Astrocyte (in vitro differentiated cells and primary cell): ENCODE measurements at regions not wholly inside any gene's neighbourhood (a gene's known extent, or its start where the extent isn't known, plus 50 kb on each side); places are given as distances from the start of the nearest gene placed in this dataset.

ENCODE experiments used
- DNase-seq: peaks from one replicate; pipeline ENCODE4 v3.0.0-alpha.2; 2010; ENCODE audit warnings: low read depth
- FAIRE-seq: peaks from 2 replicates; lab custom pipeline; 2011; peaks lifted over from hg19 to GRCh38; lab: Jason Lieb, UNC
- H2AFZ ChIP-seq: 2 replicates; pipeline ENCODE4 v1.6.0; 2012; ENCODE audit warnings: low read depth, low read length, inconsistent platforms
- H3K27ac ChIP-seq: 2 replicates; pipeline ENCODE4 v1.5.1; 2011; ENCODE audit warnings: low read depth, low read length, inconsistent platforms
- H3K27me3 ChIP-seq: 2 replicates; pipeline ENCODE4 v1.6.0; 2011; ENCODE audit warnings: low read length, inconsistent platforms; ENCODE audit not compliant: insufficient read depth
- H3K36me3 ChIP-seq: 2 replicates; pipeline ENCODE4 v1.5.1; 2011; ENCODE audit warnings: low read length, inconsistent platforms; ENCODE audit not compliant: insufficient read depth
- H3K4me1 ChIP-seq: 2 replicates; pipeline ENCODE4 v1.5.1; 2011; ENCODE audit warnings: low read length, inconsistent platforms; ENCODE audit not compliant: insufficient read depth
- H3K4me2 ChIP-seq: 2 replicates; pipeline ENCODE4 v1.6.0; 2012; ENCODE audit warnings: low read length, inconsistent platforms
- H3K4me3 ChIP-seq: 2 replicates; pipeline ENCODE4 v1.5.1; 2011; ENCODE audit warnings: low read depth, mild to moderate bottlenecking, low read length, inconsistent platforms; ENCODE audit not compliant: insufficient read depth
- H3K79me2 ChIP-seq: 2 replicates; pipeline ENCODE4 v1.6.0; 2012; ENCODE audit warnings: mild to moderate bottlenecking, low read length, inconsistent platforms; ENCODE audit not compliant: insufficient read depth
- H3K9ac ChIP-seq: 2 replicates; pipeline ENCODE4 v1.6.0; 2012; ENCODE audit warnings: mild to moderate bottlenecking, low read length, inconsistent platforms
- H3K9me3 ChIP-seq: 2 replicates; pipeline ENCODE4 v1.5.1; 2012; ENCODE audit warnings: low read depth, mild to moderate bottlenecking, low read length, inconsistent platforms; ENCODE audit not compliant: insufficient read depth
- H4K20me1 ChIP-seq: 2 replicates; pipeline ENCODE4 v1.6.0; 2012; ENCODE audit warnings: low read length, inconsistent platforms; ENCODE audit not compliant: insufficient read depth
- H3K27ac Mint-ChIP-seq: one replicate; pipeline ENCODE4 v1.8.0; 2021; ENCODE audit warnings: mild to moderate bottlenecking, mixed read lengths; ENCODE audit not compliant: unreplicated experiment
- H3K27me3 Mint-ChIP-seq: one replicate; pipeline ENCODE4 v1.8.0; 2021; ENCODE audit warnings: low read depth, mixed read lengths; ENCODE audit not compliant: unreplicated experiment
- H3K36me3 Mint-ChIP-seq: one replicate; pipeline ENCODE4 v1.8.0; 2021; ENCODE audit warnings: low read depth, mixed read lengths; ENCODE audit not compliant: unreplicated experiment
- H3K4me1 Mint-ChIP-seq: one replicate; pipeline ENCODE4 v1.8.0; 2021; ENCODE audit warnings: low read depth, mixed read lengths; ENCODE audit not compliant: unreplicated experiment
- H3K4me3 Mint-ChIP-seq: one replicate; pipeline ENCODE4 v1.8.0; 2021; ENCODE audit warnings: mild to moderate bottlenecking, moderate library complexity, mixed read lengths; ENCODE audit not compliant: unreplicated experiment
- H3K9me3 Mint-ChIP-seq: one replicate; pipeline ENCODE4 v1.8.0; 2021; ENCODE audit warnings: mild to moderate bottlenecking, mixed read lengths; ENCODE audit not compliant: unreplicated experiment
- EZH2 ChIP-seq: IDR thresholded peaks from 2 replicates; pipeline ENCODE4 v1.6.1; 2012; ENCODE audit warnings: mild to moderate bottlenecking, low read length, inconsistent platforms; ENCODE audit not compliant: insufficient read depth
- TF ChIP-seq, protein P1 (sequence below): IDR thresholded peaks from 2 replicates; pipeline ENCODE4 v1.5.1; 2011; ENCODE audit warnings: low read depth, mild to moderate bottlenecking, inconsistent platforms, low read length, moderate library complexity; ENCODE audit not compliant: insufficient read depth

DNA sequence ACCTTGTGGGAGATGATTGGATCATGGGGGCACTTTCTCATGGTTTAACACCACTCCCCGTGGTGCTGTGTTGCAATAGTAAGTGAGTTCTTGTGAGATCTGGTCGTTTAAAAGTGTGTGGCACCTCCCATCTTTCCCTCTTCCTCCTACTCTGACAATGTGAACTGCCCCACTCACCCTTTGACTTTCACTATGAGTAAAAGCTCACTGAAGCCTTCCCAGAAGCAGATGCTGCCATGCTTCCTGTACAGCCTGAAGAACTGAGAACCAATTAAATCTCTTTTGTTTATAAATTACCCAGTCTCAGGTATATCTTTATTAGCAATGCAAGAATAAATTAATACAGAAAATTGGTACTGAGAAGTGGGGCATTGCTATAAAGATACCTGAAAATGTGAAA is 509.6 kb upstream of the CT83 start:
- Histone ChIP-seq H3K79me2 (no peaks in the 10 kb centered on the region), H3K27ac (no peak overlapping the region), H3K9ac (no peak overlapping the region), H3K4me1 (no peaks in the 10 kb centered on the region), H3K4me3 (no peak overlapping the region), H3K9me3 (no peaks in the 10 kb centered on the region), H4K20me1 (no peaks in the 10 kb centered on the region), H3K36me3 (no peaks in the 10 kb centered on the region), H3K4me2 (no peak overlapping the region), H3K27me3 (no peaks in the 10 kb centered on the region), H2AFZ (no peak overlapping the region)
- no peak for TF ChIP-seq EZH2
- TF ChIP-seq, protein P1, sequence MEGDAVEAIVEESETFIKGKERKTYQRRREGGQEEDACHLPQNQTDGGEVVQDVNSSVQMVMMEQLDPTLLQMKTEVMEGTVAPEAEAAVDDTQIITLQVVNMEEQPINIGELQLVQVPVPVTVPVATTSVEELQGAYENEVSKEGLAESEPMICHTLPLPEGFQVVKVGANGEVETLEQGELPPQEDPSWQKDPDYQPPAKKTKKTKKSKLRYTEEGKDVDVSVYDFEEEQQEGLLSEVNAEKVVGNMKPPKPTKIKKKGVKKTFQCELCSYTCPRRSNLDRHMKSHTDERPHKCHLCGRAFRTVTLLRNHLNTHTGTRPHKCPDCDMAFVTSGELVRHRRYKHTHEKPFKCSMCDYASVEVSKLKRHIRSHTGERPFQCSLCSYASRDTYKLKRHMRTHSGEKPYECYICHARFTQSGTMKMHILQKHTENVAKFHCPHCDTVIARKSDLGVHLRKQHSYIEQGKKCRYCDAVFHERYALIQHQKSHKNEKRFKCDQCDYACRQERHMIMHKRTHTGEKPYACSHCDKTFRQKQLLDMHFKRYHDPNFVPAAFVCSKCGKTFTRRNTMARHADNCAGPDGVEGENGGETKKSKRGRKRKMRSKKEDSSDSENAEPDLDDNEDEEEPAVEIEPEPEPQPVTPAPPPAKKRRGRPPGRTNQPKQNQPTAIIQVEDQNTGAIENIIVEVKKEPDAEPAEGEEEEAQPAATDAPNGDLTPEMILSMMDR: no peak
- no peak overlapping the region for H3K4me3 Mint-ChIP-seq
- no peaks in the 10 kb centered on the region for H3K27me3 Mint-ChIP-seq
- FAIRE-seq (peak; percentile 17), DNase-seq (no peak)
- H3K36me3 Mint-ChIP-seq: no peaks in the 10 kb centered on the region
- peaks cover 2% of the 10 kb centered on the region for H3K9me3 Mint-ChIP-seq
- no peak overlapping the region for H3K27ac Mint-ChIP-seq
- no peaks in the 10 kb centered on the region for H3K4me1 Mint-ChIP-seq

DNA sequence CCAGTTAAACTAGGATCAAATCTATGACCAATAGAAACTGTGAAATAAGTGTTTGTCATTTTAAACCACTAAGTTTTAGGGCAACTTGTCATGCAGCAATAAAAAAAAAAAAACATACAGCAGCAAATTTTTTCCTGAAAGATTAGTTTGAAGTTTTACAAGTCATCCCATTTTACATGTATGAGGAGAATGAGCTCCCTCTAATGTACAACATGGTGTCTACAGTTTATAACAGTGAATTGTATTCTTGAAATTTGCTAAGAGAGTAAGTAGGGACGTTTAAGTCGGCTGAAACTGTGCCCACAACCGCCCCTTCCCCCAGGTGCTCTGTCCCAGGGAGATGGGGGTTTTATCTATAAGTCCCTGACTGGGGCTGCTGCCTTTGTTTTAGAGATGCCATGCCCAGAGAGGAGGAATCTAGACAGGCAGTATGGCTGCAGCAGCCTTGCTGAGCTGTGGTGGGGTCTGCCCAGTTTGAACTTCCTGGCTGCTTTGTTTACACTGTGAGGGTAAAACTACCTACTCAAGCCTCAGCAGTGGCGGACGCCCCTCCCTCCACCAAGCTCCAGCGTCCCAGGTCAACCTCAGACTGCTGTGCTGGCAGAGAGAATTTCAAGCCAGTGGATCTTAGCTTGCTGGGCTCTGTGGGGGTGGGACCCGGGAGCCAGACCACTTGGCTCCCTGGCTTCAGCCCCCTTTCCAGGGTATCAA is 499.3 kb upstream of the CT83 start:
- Mint-ChIP-seq H3K36me3 (no peaks in the 10 kb centered on the region), H3K9me3 (no peaks in the 10 kb centered on the region), H3K27ac (no peak overlapping the region), H3K4me1 (no peaks in the 10 kb centered on the region), H3K4me3 (no peak overlapping the region), H3K27me3 (no peaks in the 10 kb centered on the region)
- Histone ChIP-seq H3K4me2 (no peak overlapping the region), H2AFZ (no peak overlapping the region), H3K9me3 (no peaks in the 10 kb centered on the region), H3K4me3 (no peak overlapping the region), H4K20me1 (no peaks in the 10 kb centered on the region), H3K4me1 (no peaks in the 10 kb centered on the region), H3K27ac (no peak overlapping the region), H3K79me2 (no peaks in the 10 kb centered on the region), H3K36me3 (no peaks in the 10 kb centered on the region), H3K27me3 (no peaks in the 10 kb centered on the region), H3K9ac (no peak overlapping the region)
- DNase-seq: no peak
- no peak for TF ChIP-seq EZH2
- TF ChIP-seq, protein P1: no peak
- no peak for FAIRE-seq

DNA sequence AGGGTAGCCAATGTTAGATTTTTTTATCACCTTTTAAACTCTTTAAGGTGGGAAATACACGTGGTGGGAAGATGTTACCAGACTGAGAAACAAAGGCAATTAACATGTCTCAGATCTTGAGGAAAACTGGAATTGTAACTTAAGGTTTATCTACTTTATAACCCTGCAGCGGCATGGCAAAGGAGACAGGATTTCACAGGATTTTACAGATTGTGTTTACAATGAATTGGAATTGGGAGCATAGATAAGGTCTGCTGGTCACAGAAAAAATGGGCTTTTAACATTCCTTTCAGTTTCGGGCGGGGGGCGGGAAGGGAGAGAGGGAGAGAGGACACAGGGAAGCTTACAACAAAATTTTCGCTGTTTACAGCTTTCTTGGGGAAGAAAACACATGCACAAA is 467.5 kb upstream of the CT83 start:
- DNase-seq: no peak
- no peak overlapping the region for H3K27ac ChIP-seq
- no peaks in the 10 kb centered on the region for H3K36me3 ChIP-seq
- FAIRE-seq: no peak
- TF ChIP-seq, protein P1: no peak
- no peak for TF ChIP-seq EZH2
- no peaks in the 10 kb centered on the region for H3K4me1 ChIP-seq
- Mint-ChIP-seq H3K9me3 (no peaks in the 10 kb centered on the region), H3K36me3 (no peaks in the 10 kb centered on the region), H3K4me3 (no peak overlapping the region), H3K27me3 (no peaks in the 10 kb centered on the region), H3K4me1 (no peaks in the 10 kb centered on the region), H3K27ac (no peak overlapping the region)
- no peak overlapping the region for H2AFZ ChIP-seq
- H3K27me3 ChIP-seq: no peaks in the 10 kb centered on the region
- H3K79me2 ChIP-seq: no peaks in the 10 kb centered on the region
- H3K4me2 ChIP-seq: no peak overlapping the region
- no peaks in the 10 kb centered on the region for H4K20me1 ChIP-seq
- H3K9me3 ChIP-seq: no peaks in the 10 kb centered on the region
- no peak overlapping the region for H3K9ac ChIP-seq
- no peak overlapping the region for H3K4me3 ChIP-seq
